Lung (tissue), 11 donors: ENCODE measurements at regions not wholly inside any gene's neighbourhood (a gene's known extent, or its start where the extent isn't known, plus 50 kb on each side); places are given as distances from the start of the nearest gene placed in this dataset.
"Not testable (repeated sequence)": the region's sequence is repeated elsewhere in the genome, so short reads cannot be mapped to it uniquely, and the experiment has no call there.

Experiments used
- ATAC-seq: fragments of 200-7000 bp; cut with Tn5 transposase; one replicate; pipeline ENCODE4 v1.9.1; 2020; ENCODE audit warnings: moderate number of reproducible peaks; ENCODE audit not compliant: insufficient read depth, low FRiP score
- DNase-seq, 3 donors: peaks; one replicate each; pipeline ENCODE4 v3.0.0-alpha.2; 2013 to 2017
- H3K27ac ChIP-seq, 2 donors: one replicate each; pipeline ENCODE4 v1.5.1; 2013; ENCODE audit warnings: mild to moderate bottlenecking in 2 of 2, moderate library complexity in 2 of 2, control low read depth in 1 of 2, inconsistent platforms in 1 of 2, low read depth in 1 of 2, low read length in 1 of 2
- H3K27me3 ChIP-seq, 3 donors: one replicate each; pipeline ENCODE4 v1.5.1; 2013; ENCODE audit warnings: low read length in 2 of 3; ENCODE audit not compliant: control insufficient read depth in 3 of 3, insufficient read depth in 3 of 3
- H3K36me3 ChIP-seq, 4 donors: one replicate each; pipeline ENCODE4 v1.5.1; 2013; ENCODE audit warnings: low read length in 4 of 4, mild to moderate bottlenecking in 1 of 4, moderate library complexity in 1 of 4; ENCODE audit not compliant: control insufficient read depth in 4 of 4, insufficient read depth in 4 of 4
- H3K4me1 ChIP-seq, 5 donors: one replicate each; pipeline ENCODE4 v1.5.1; 2013; ENCODE audit warnings: low read length in 5 of 5, mild to moderate bottlenecking in 2 of 5, moderate library complexity in 1 of 5; ENCODE audit not compliant: control insufficient read depth in 5 of 5, insufficient read depth in 5 of 5
- H3K4me3 ChIP-seq: one replicate; pipeline ENCODE4 v1.5.1; 2013; ENCODE audit warnings: mild to moderate bottlenecking, control low read depth, moderate library complexity
- H3K9ac ChIP-seq, 2 donors: one replicate each; pipeline ENCODE4 v1.5.1; 2013; ENCODE audit warnings: low read length in 2 of 2, control low read depth in 1 of 2; ENCODE audit not compliant: insufficient read depth in 1 of 2
- H3K9me3 ChIP-seq, 4 donors: one replicate each; pipeline ENCODE4 v1.5.1; 2013; ENCODE audit warnings: low read length in 3 of 4, mild to moderate bottlenecking in 1 of 4, moderate library complexity in 1 of 4; ENCODE audit not compliant: control insufficient read depth in 4 of 4, insufficient read depth in 3 of 4
- CTCF ChIP-seq: IDR thresholded peaks from 2 replicates; pipeline ENCODE4 v1.5.1; 2012; ENCODE audit warnings: mild to moderate bottlenecking; ENCODE audit errors: control extremely low read depth, extremely low read depth
- WGBS, 2 donors: extraction: QIAGEN DNeasy Blood & Tissue Kit; methylation state at CpG; one replicate each; pipeline ENCODE4 v1.1.7; 2013; 5-methylcytosine and 5-hydroxymethylcytosine counted together
- donor health status: control.
- donor health status: control.
- donor health status: Bipolar disorder and iron deficiency.
- donor health status: healthy.
- donor health status: DM: yes; HTN: yes; CAD: no.

GRCh38 chrX:130502016-130502570 is 100.3 kb downstream of the RBMX2 start:
- Histone ChIP-seq H3K9ac (no peak overlapping the region), H3K27me3 (peaks cover 0 to 3% (median 0%) of the 10 kb centered on the region in 3 donors), H3K4me1 (no peaks in the 10 kb centered on the region), H3K9me3 (no peaks in the 10 kb centered on the region), H3K36me3 (no peaks in the 10 kb centered on the region), H3K4me3 (no peak overlapping the region), H3K27ac (no peak overlapping the region)
- WGBS, 2 donors: 63 to 77% methylated on average over 3 of the region's 3 CpGs
- no peak for ATAC-seq
- no peak for DNase-seq
- TF ChIP-seq CTCF: no peak

- H3K27me3 ChIP-seq: peaks cover 0 to 3% (median 0%) of the 10 kb centered on the region in 3 donors
- no peak for DNase-seq
- H3K9ac ChIP-seq: no peak overlapping the region
- ATAC-seq: no peak
- H3K4me1 ChIP-seq: no peaks in the 10 kb centered on the region
- H3K27ac ChIP-seq: no peak overlapping the region
- H3K9me3 ChIP-seq: no peaks in the 10 kb centered on the region
- no peak for TF ChIP-seq CTCF
- 82 to 84% methylated on average over 2 of the region's 2 CpGs for WGBS, 2 donors
- H3K4me3 ChIP-seq: no peak overlapping the region
- no peaks in the 10 kb centered on the region for H3K36me3 ChIP-seq
Observed at GRCh38 chrX:130504019-130504418, 102.2 kb downstream of the RBMX2 start.

GRCh38 chrX:130507015-130507414 is 105.2 kb downstream of the RBMX2 start:
- ATAC-seq (no peak), DNase-seq (no peak)
- H3K4me3 ChIP-seq: no peak overlapping the region
- H3K36me3 ChIP-seq: no peaks in the 10 kb centered on the region
- H3K4me1 ChIP-seq: no peaks in the 10 kb centered on the region
- 74 to 100% methylated on average over 2 of the region's 2 CpGs for WGBS, 2 donors
- no peak for TF ChIP-seq CTCF
- H3K27me3 ChIP-seq: no peaks in the 10 kb centered on the region
- no peak overlapping the region for H3K9ac ChIP-seq
- no peak overlapping the region for H3K27ac ChIP-seq
- no peaks in the 10 kb centered on the region for H3K9me3 ChIP-seq

GRCh38 chrX:130512534-130512933 is 110.7 kb downstream of the RBMX2 start:
- H3K27me3 ChIP-seq, DNase-seq, H3K4me3 ChIP-seq, ATAC-seq, H3K36me3 ChIP-seq, H3K9ac ChIP-seq, H3K9me3 ChIP-seq, H3K27ac ChIP-seq, H3K4me1 ChIP-seq: not testable (repeated sequence)
- 72 to 80% methylated on average over 3 of the region's 3 CpGs for WGBS, 2 donors
